Fibroblast of pulmonary artery (primary cell): ENCODE measurements at regions not wholly inside any gene's neighbourhood (a gene's known extent, or its start where the extent isn't known, plus 50 kb on each side); places are given as distances from the start of the nearest gene placed in this dataset.
A peak's percentile ranks its signal among the peaks of the same experiment; 100 is the strongest.

Source experiments
- DNase-seq: peaks from one replicate; pipeline ENCODE4 v3.0.0-alpha.2; 2010; ENCODE audit warnings: low read depth
- H3K4me3 ChIP-seq: replicated peaks from 2 replicates; pipeline ENCODE4 v1.5.1; 2011; ENCODE audit warnings: low read depth, mild to moderate bottlenecking, control low read depth, low read length, moderate library complexity
- TF ChIP-seq, protein P1 (sequence below): IDR thresholded peaks from 2 replicates; pipeline ENCODE4 v1.5.1; 2011; ENCODE audit warnings: mild to moderate bottlenecking, control low read depth, low read length, inconsistent platforms; ENCODE audit errors: missing control alignments

DNA sequence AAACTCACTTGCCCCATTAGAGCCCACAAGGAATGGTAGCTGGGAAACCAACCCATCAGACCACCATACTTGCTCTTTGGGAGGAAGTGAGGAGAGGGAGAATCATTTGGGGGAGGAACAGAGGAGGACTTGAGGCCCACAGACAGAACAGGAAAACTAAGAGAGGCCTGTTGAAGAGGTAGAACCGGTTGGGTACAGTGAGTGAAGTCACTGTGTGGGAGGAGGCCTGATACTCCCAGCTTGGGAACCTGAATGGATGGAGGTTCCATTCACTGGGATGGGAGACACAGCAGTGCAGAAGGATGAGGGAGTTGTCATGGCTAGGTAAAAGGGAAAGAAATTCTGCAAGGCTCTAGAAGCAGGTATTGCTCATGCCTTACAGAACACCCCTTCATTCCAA, 63.4 kb upstream of the PSEN2 start:
- DNase-seq = no peak
- H3K4me3 ChIP-seq = no peak overlapping the region
- TF ChIP-seq, protein P1, sequence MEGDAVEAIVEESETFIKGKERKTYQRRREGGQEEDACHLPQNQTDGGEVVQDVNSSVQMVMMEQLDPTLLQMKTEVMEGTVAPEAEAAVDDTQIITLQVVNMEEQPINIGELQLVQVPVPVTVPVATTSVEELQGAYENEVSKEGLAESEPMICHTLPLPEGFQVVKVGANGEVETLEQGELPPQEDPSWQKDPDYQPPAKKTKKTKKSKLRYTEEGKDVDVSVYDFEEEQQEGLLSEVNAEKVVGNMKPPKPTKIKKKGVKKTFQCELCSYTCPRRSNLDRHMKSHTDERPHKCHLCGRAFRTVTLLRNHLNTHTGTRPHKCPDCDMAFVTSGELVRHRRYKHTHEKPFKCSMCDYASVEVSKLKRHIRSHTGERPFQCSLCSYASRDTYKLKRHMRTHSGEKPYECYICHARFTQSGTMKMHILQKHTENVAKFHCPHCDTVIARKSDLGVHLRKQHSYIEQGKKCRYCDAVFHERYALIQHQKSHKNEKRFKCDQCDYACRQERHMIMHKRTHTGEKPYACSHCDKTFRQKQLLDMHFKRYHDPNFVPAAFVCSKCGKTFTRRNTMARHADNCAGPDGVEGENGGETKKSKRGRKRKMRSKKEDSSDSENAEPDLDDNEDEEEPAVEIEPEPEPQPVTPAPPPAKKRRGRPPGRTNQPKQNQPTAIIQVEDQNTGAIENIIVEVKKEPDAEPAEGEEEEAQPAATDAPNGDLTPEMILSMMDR = no peak

DNA sequence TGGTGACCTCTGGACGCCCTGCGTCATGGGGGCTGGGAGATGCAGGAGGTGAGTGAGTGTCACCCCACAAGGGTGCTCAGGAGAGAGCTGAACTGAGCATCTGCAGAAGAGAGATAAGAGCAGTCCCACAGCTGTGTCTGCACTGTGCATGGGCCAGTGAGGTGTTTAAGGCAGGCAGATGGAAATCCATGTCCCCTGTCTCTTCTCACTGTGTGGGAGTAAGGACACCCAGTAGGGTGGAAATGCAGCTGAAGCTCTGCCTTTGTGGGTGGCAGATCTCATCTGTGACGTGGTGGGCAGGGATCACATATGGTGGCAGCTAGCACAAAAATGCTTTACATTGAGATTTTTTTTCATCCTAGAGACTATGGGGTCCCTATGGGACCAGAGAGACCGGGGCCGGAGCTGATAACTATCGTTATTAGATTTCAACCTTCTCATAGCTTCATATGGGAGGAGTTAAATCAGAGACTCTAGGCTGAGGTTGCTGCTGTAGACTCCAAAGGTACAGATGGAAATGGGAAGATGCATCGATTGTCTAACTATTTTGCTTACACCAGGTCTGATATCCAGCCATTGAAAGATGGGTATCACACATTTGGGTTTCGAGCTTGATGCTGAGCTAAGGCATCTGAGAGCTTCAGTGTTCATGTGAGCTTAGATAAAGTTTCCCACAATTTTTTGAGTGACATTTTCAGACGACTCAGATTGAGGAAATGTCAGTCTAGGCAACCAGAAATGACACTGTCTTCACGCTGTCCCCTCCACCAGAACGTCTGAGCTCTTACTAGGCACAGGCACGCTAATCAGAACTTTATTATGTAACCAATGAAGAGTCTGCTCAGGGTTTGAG, 65.3 kb upstream of the PSEN2 start:
- TF ChIP-seq, protein P1 = no peak
- DNase-seq = no peak
- no peak overlapping the region for H3K4me3 ChIP-seq

DNA sequence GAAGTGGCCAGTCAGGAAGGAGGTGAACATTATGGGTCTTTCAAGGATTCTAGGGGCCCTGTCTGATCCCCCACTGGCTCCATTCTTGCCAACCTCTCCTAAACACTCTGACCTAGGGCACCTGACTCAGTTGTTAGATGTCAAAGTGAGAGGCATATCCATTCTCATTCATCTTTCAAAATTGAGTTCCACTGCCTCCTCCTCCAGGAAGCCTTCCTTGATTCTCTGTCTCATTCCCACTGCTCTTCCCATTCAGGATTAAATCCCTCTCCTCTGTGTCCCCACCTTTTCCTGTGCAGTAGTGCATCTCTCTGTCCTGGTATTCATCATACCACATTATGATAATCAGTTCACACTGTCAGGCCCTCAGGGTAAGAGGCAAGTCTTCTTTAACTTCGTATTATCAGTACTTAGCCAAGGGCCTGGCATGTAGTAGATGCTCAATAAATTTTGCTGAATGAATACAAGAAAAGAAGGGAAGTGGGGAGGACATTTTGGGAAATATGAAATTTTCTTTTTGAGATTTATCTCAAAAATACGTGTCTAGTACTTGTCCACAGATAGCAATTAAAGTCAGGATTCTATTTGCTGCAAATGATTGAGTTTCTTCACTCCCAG, 61.8 kb upstream of the ITPKB start:
- H3K4me3 ChIP-seq = no peak overlapping the region
- TF ChIP-seq, protein P1 = no peak
- DNase-seq = no peak

DNA sequence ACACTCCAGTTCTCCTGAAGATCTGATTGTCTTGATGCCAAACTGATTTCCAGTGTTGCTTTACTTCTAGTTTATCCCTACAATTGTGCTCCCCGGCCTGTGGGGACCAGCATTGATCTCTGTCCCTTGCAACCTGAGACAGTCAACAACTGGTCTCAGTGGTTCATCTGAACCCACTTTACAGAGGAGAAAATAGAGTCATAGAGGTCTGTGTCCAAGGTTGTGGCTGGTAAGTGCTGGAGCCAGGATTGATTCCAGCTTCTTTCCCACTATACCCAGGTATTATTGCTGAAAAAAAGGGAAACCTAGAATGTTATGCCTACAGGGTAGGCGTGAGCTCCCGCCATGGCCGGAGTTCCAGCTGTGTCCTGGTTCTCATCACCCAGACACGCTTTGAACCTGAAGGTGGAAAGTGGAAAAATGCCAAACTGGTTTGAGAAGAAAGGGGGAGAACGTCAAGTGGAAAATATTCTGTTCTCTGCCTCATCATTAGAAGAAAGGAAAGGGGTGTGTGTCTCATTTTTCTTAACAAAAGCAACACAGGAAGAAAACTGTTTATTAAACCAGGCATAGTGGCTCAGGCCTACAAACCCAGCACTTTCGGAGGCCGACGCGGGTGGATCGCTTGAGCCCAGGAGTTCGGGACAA, 60.7 kb upstream of the ITPKB start:
- TF ChIP-seq, protein P1 = no peak
- DNase-seq = peak; percentile 12

DNA sequence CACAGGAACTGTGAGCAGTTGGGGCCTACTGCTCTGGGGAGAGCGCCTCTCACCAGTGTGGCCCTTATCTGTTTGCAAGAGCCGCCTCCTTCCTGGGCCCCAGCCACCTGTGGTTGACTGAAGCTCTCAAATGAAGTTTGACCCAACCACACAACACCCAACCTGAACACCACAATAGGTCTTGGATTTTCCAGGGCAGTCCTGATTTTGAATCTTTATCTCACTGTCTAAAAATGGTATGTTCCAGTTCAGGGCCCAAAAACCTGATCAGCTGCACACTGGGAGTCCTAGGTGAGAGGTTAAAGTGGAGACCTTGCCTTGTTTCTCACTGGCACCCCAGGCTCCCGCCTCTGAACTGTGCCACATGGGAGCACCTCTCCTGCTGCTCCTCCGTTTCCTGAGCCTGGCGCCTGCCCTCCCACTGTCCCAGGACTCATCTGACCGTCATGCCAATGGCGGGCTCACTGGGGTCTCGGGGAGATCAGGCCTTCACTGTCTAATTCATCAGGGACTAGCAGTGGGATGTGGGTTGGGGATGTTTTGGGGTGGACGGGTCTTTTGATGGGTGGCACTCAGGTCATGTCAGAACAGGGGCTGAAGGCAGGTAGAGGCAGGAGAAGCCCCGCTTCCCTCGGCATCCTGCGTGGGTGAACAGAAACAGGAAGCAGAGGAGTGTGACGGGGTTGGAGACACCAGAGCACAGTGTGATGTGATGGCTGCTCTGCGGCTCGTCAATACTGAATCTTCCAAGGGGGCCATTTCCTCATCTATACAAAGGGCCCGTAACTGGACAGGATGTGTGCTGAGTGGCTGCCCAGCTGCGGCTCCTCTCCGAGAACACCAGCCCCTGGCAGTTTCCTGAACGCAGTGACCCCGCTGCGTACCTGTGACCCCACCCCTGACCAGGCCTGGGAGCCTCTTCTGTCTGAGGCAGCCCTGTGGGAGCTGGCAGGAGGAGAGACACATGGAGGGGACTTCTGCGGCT, 59.6 kb upstream of the ITPKB start:
- no peak for DNase-seq
- TF ChIP-seq, protein P1 = no peak
- no peak overlapping the region for H3K4me3 ChIP-seq

More for the DNA sequence above, 60.7 kb upstream of the ITPKB start:
- H3K4me3 ChIP-seq = no peak overlapping the region

DNA sequence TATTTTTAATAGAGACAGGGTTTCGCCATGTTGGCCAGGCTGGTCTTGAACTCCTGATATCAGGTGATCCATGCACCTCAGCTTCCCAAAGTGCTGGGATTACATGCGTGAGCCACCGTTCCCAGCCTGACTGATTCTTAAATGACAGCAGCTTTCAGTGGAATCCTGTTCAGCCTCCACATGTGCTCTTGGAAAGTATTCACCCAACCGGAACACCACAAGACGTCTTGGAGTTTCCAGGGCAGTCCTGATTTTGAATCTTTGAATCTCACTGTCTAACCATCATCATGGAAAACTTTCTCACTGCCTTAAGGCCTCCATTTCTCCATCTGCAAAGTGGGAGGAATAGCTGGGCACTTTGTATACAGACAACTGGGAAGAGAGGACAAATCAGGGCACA, 58.1 kb upstream of the ITPKB start:
- TF ChIP-seq, protein P1 = no peak
- no peak for DNase-seq
- H3K4me3 ChIP-seq = no peak overlapping the region
